OCI-LY3 (cell line): ENCODE measurements at regions not wholly inside any gene's neighbourhood (a gene's known extent, or its start where the extent isn't known, plus 50 kb on each side); places are given as distances from the start of the nearest gene placed in this dataset.
A peak's percentile ranks its signal among the peaks of the same experiment; 100 is the strongest.

Experiments used
- H2AFZ ChIP-seq: fragments of 200-600, 300-600 bp; shearing (Covaris generic); 2 replicates; pipeline ENCODE4 v1.6.0; 2014; ENCODE audit warnings: antibody characterized with exemption, low read depth, low read length
- H3K27ac ChIP-seq: fragments of 200-600, 300-600 bp; sonication (generic); 2 replicates; pipeline ENCODE4 v1.5.1; 2014; ENCODE audit warnings: mild to moderate bottlenecking, low read length, moderate library complexity, mixed read lengths
- H3K27me3 ChIP-seq: fragments of 200-600, 300-600 bp; sonication (generic); 2 replicates; pipeline ENCODE4 v1.6.1; 2014; ENCODE audit warnings: low read depth, low read length, mixed read lengths
- H3K36me3 ChIP-seq: fragments of 200-600, 300-600 bp; sonication (generic); replicated peaks from 2 replicates; pipeline ENCODE3; 2014; ENCODE audit warnings: low read depth, low read length, mixed read lengths
- H3K4me1 ChIP-seq: fragments of 300-600, 200-600 bp; sonication (generic); 2 replicates; pipeline ENCODE4 v1.6.1; 2014; ENCODE audit warnings: low read length, mixed read lengths
- H3K4me2 ChIP-seq: fragments of 200-600, 300-600 bp; sonication (generic); 2 replicates; pipeline ENCODE4 v1.6.1; 2014; ENCODE audit warnings: low read length, mixed read lengths
- H3K4me3 ChIP-seq: fragments of 300-600, 200-600 bp; sonication (generic); 2 replicates; pipeline ENCODE4 v1.5.1; 2014; ENCODE audit warnings: antibody characterized with exemption, mild to moderate bottlenecking, low read length, moderate library complexity
- H3K79me2 ChIP-seq: fragments of 300-600, 200-600 bp; shearing (Covaris generic); 2 replicates; pipeline ENCODE4 v1.6.1; 2014; ENCODE audit warnings: mild to moderate bottlenecking, low read length, mixed read lengths
- H3K9ac ChIP-seq: fragments of 300-600, 200-600 bp; shearing (Covaris generic); 2 replicates; pipeline ENCODE4 v1.6.0; 2014; ENCODE audit warnings: mild to moderate bottlenecking, low read length, moderate library complexity
- H3K9me3 ChIP-seq: fragments of 200-600, 300-600 bp; shearing (Covaris generic); 2 replicates; pipeline ENCODE4 v1.6.1; 2014; ENCODE audit warnings: low read length, mixed read lengths; ENCODE audit not compliant: insufficient read depth
- H4K20me1 ChIP-seq: fragments of 200-600, 300-600 bp; sonication (generic); 2 replicates; pipeline ENCODE4 v1.6.1; 2016; ENCODE audit warnings: low read length, mixed read lengths; ENCODE audit not compliant: insufficient read depth
- EZH2phosphoT487 ChIP-seq: fragments of 200-600 bp; shearing (Covaris generic); IDR thresholded peaks from 2 replicates; pipeline ENCODE4 v1.6.1; 2018; ENCODE audit warnings: antibody characterized with exemption, mixed run types, low read depth
- TF ChIP-seq, protein P1 (sequence below): fragments of 200-600, 300-600 bp; sonication (generic); IDR thresholded peaks from 2 replicates; pipeline ENCODE4 v1.5.1; 2014; ENCODE audit warnings: antibody characterized with exemption, low read length, low read depth

DNA sequence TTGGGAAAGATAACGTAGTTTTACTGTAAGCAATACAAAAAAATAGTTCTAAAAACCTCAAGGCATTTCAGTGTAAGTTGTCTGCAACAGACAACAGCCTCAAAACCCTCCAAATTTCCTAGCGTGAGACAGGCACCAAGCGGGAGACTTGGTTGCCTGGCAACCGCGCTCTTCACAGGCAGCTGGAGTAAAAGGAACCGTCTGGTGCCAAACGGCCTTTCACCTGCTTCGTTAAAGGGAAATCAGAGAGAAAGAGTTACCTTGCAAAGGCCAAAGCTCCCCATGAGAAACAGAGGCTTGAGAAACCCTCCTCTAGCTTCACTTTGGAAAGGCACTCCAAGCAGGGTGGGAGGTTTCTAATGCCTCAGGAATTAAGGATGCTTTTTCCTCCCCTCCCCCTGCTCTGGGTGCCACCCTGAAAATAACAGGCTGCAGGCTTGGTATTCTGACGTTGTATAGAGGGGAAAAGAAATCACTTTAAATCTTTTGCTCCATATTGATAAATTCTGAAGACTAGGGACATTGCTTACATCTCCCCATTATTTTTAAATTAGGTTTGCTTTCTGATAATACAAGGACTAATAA is 129.7 kb upstream of the UFL1 start:
- TF ChIP-seq, protein P1, sequence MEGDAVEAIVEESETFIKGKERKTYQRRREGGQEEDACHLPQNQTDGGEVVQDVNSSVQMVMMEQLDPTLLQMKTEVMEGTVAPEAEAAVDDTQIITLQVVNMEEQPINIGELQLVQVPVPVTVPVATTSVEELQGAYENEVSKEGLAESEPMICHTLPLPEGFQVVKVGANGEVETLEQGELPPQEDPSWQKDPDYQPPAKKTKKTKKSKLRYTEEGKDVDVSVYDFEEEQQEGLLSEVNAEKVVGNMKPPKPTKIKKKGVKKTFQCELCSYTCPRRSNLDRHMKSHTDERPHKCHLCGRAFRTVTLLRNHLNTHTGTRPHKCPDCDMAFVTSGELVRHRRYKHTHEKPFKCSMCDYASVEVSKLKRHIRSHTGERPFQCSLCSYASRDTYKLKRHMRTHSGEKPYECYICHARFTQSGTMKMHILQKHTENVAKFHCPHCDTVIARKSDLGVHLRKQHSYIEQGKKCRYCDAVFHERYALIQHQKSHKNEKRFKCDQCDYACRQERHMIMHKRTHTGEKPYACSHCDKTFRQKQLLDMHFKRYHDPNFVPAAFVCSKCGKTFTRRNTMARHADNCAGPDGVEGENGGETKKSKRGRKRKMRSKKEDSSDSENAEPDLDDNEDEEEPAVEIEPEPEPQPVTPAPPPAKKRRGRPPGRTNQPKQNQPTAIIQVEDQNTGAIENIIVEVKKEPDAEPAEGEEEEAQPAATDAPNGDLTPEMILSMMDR: no peak
- no peak for TF ChIP-seq EZH2phosphoT487
- Histone ChIP-seq H3K4me2 (no peak overlapping the region), H3K4me3 (no peak overlapping the region), H3K79me2 (no peaks in the 10 kb centered on the region), H3K27me3 (no peaks in the 10 kb centered on the region), H3K27ac (no peak overlapping the region), H3K4me1 (no peaks in the 10 kb centered on the region), H3K9ac (no peak overlapping the region), H2AFZ (no peak overlapping the region), H3K36me3 (no peaks in the 10 kb centered on the region), H4K20me1 (no peaks in the 10 kb centered on the region), H3K9me3 (no peaks in the 10 kb centered on the region)

DNA sequence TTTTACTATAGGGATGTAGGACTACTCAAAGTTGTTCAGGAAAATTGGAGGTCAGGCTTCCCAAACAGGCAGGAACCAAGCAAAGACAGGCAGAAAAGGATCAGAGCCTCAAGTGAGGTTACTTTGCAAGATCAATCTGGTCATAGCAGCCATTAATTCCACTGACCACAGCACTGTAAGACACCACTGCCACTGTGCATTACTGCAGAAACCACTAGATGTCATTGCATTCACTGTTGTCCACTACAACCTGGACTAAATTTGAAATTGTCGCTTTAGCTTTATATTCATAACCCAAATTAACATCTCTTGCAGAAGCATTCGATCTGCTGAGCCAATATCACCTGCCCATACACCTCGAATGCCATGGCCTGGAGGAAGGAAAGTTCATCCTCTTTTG is 126.9 kb upstream of the UFL1 start:
- no peak overlapping the region for H2AFZ ChIP-seq

DNA sequence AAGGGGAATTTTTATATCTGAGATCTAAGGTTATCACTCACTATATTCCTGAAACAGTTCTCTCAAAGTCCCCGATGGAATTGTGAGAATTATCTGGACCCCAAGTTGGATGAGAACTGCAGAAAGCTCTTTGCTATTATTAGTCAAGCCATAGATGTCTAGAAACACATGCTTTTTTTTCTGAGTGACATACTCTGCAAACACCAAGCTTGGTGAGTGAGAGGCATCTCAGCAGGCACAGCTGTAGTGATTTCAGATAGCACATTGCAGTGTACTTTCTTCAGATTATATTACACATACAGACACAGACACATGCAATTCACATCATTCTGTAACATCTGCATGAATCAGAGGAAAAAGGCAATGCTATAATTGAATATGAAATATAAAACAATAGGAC is 111.1 kb upstream of the UFL1 start:
- Histone ChIP-seq H3K36me3 (no peaks in the 10 kb centered on the region), H3K4me2 (no peak overlapping the region), H3K4me1 (no peaks in the 10 kb centered on the region), H4K20me1 (no peaks in the 10 kb centered on the region), H2AFZ (no peak overlapping the region), H3K4me3 (no peak overlapping the region), H3K9me3 (no peaks in the 10 kb centered on the region), H3K27ac (no peak overlapping the region), H3K27me3 (no peaks in the 10 kb centered on the region), H3K79me2 (no peaks in the 10 kb centered on the region), H3K9ac (no peak overlapping the region)
- no peak for TF ChIP-seq EZH2phosphoT487
- TF ChIP-seq, protein P1: no peak

More for the DNA sequence above, 126.9 kb upstream of the UFL1 start:
- Histone ChIP-seq H3K27me3 (no peaks in the 10 kb centered on the region), H3K9ac (no peak overlapping the region), H4K20me1 (no peaks in the 10 kb centered on the region), H3K9me3 (no peaks in the 10 kb centered on the region), H3K4me1 (no peaks in the 10 kb centered on the region), H3K36me3 (no peaks in the 10 kb centered on the region), H3K4me3 (no peak overlapping the region), H3K79me2 (no peaks in the 10 kb centered on the region), H3K27ac (no peak overlapping the region), H3K4me2 (no peak overlapping the region)
- TF ChIP-seq, protein P1: peak; percentile 39
- no peak for TF ChIP-seq EZH2phosphoT487

DNA sequence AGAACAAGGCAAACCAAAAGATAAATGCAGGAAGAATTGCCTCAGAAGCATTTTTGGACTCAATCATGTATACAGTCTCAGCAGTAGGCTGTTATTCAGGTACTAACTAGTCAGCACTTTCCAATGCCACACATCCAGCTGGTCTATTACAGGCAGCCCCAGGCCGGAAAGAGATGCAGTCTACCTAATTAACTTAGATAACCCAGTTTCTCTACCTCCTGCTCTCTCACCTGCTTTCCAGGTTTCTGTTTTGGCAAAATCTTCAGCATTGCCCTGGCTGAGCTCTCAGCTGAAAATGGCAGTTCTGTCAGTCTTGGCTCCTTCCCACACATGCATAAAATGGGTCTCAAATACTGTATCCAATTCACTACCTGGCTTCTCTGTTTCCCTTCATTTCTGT is 101.3 kb upstream of the UFL1 start:
- TF ChIP-seq, protein P1: no peak
- TF ChIP-seq EZH2phosphoT487: no peak
- H3K4me2 ChIP-seq: no peak overlapping the region
- H3K9me3 ChIP-seq: no peaks in the 10 kb centered on the region
- H3K9ac ChIP-seq: no peak overlapping the region
- H3K27me3 ChIP-seq: no peaks in the 10 kb centered on the region
- no peak overlapping the region for H3K4me3 ChIP-seq
- no peaks in the 10 kb centered on the region for H3K4me1 ChIP-seq
- no peaks in the 10 kb centered on the region for H3K79me2 ChIP-seq
- H4K20me1 ChIP-seq: no peaks in the 10 kb centered on the region
- H3K36me3 ChIP-seq: no peaks in the 10 kb centered on the region
- H3K27ac ChIP-seq: no peak overlapping the region
- H2AFZ ChIP-seq: no peak overlapping the region
